ENCODE measurements at regions not wholly inside any gene's neighbourhood (a gene's known extent, or its start where the extent isn't known, plus 50 kb on each side); places are given as distances from the start of the nearest gene placed in this dataset.
A peak's percentile ranks its signal among the peaks of the same experiment; 100 is the strongest.

DNA sequence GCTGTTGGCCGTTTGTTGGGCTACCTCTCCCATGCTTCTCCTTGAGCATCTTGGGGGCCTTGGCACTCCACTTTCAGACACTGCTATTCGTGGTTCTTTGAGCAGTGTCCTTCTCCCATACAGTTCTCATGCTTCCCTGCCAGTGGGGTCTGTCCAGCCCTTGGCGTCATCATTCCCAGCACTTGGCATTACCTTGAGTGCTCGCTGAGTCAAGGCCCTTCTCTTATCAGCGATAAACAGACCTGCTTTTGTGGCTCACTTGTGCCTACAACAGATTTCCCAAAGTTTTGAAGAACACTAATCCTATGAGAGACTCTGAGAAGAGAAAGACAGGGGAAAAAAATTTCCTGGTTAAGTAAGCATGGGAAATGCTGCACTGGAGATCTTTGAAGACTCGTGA, 85.3 kb downstream of the NOC3L start:
- H3K4me1 ChIP-seq (ENCODE audit: control insufficient read depth in 1 of 2, insufficient read depth in 1 of 2, low read depth in 1 of 2, low read length in 1 of 2): no peaks in the 10 kb centered on the region
- no peaks in the 10 kb centered on the region for H3K36me3 ChIP-seq
- no peak overlapping the region for H3K4me3 ChIP-seq (ENCODE audit: low read depth in 1 of 2, low read length in 1 of 2)
- no peak for TF ChIP-seq CTCF (IDR thresholded peaks at IDR 0.05)
- H3K27ac ChIP-seq: no peak overlapping the region
- no peaks in the 10 kb centered on the region for H3K9me3 ChIP-seq
- peaks cover 16% of the 10 kb centered on the region for H3K27me3 ChIP-seq

DNA sequence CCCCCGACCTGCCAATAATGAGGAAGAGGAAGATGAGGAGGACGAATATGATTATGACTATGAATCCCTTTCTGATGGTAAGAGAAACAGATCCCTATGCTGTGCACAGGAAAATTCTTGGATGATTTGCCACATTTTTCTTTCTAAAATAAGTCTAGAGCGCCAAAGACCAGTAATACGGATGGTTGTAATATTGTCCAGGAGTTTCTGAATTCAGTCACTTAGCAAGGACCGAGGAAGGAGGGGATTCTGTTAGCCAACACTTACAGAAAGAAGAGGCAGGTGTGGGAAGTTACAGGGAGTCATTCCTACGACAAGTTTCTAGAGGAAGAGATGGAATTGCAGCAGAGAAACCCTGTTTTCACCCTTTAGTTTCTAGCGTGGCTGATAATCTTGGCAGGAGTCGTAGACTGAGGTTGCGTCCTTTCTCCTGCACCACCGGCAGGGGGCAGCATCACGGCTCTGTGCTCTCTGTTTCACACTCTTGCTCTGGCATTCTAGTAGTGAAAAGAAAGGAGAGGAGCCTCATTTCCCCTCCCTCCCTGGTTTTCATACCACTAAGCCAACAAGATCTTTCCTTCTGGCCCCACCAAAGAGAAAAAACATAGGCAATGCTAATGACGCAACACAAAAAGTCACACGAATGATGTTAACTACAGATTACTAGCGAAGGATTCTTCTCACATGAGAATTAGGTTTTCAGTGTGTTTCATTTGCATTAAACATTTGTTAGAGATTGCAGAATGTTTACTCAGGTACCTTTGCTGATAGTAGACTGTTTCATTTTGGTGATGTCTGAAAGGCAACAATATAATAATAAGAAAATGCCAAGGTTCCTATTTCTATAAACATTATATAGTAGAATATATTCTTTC, 82.7 kb downstream of the NOC3L start:
- H3K27me3 ChIP-seq: peaks cover 23% of the 10 kb centered on the region
- no peaks in the 10 kb centered on the region for H3K4me1 ChIP-seq (ENCODE audit: control insufficient read depth in 1 of 2, insufficient read depth in 1 of 2, low read depth in 1 of 2, low read length in 1 of 2)
- no peaks in the 10 kb centered on the region for H3K36me3 ChIP-seq
- H3K9me3 ChIP-seq: no peaks in the 10 kb centered on the region
- H3K27ac ChIP-seq: no peak overlapping the region
- TF ChIP-seq CTCF (IDR thresholded peaks at IDR 0.05): peak; percentile 45
- H3K4me3 ChIP-seq (ENCODE audit: low read depth in 1 of 2, low read length in 1 of 2): no peak overlapping the region

GRCh38 chr10:94281654-94282053, 81.1 kb downstream of the NOC3L start:
- Histone ChIP-seq H3K9me3 (no peaks in the 10 kb centered on the region), H3K4me3 (ENCODE audit: low read depth in 1 of 2, low read length in 1 of 2) (no peak overlapping the region), H3K27ac (no peak overlapping the region), H3K36me3 (no peaks in the 10 kb centered on the region), H3K4me1 (ENCODE audit: control insufficient read depth in 1 of 2, insufficient read depth in 1 of 2, low read depth in 1 of 2, low read length in 1 of 2) (no peaks in the 10 kb centered on the region), H3K27me3 (peaks cover 32% of the 10 kb centered on the region)
- no peak for TF ChIP-seq CTCF (IDR thresholded peaks at IDR 0.05)

DNA sequence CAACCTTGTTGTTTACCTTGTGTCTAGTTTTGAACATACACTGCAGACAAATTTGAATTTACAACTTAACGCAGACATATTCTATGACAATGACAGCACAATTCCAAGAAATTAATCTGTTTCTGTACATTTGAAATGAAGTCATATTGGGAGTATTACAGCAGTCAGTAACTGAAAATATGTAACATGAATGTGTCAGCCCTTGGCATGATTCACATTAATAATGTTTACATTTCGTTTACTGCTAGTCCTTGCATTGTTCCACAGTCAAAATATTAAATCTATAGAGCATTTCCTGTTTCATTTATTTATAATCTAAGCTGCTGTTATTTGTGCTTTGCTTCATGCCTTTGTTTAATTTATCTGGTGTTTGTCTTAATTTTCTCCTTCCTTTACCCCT, 80.4 kb downstream of the NOC3L start:
- no peaks in the 10 kb centered on the region for H3K9me3 ChIP-seq
- no peak for TF ChIP-seq CTCF (IDR thresholded peaks at IDR 0.05)
- no peak overlapping the region for H3K27ac ChIP-seq
- no peaks in the 10 kb centered on the region for H3K36me3 ChIP-seq
- H3K27me3 ChIP-seq: peaks cover 35% of the 10 kb centered on the region
- H3K4me3 ChIP-seq (ENCODE audit: low read depth in 1 of 2, low read length in 1 of 2): no peak overlapping the region
- H3K4me1 ChIP-seq (ENCODE audit: control insufficient read depth in 1 of 2, insufficient read depth in 1 of 2, low read depth in 1 of 2, low read length in 1 of 2): no peaks in the 10 kb centered on the region

Data from neutrophil (primary cell).